HG02884 (cell line): ENCODE measurements at regions not wholly inside any gene's neighbourhood (a gene's known extent, or its start where the extent isn't known, plus 50 kb on each side); places are given as distances from the start of the nearest gene placed in this dataset.
"Not testable (repeated sequence)": the region's sequence is repeated elsewhere in the genome, so short reads cannot be mapped to it uniquely, and the experiment has no call there.

Experiments used
- ATAC-seq: cut with Tn5 transposase; IDR thresholded peaks from one replicate; pipeline ENCODE4 v1.9.1; 2021; ENCODE audit warnings: mild to moderate bottlenecking, moderate library complexity; ENCODE audit not compliant: unreplicated experiment

DNA sequence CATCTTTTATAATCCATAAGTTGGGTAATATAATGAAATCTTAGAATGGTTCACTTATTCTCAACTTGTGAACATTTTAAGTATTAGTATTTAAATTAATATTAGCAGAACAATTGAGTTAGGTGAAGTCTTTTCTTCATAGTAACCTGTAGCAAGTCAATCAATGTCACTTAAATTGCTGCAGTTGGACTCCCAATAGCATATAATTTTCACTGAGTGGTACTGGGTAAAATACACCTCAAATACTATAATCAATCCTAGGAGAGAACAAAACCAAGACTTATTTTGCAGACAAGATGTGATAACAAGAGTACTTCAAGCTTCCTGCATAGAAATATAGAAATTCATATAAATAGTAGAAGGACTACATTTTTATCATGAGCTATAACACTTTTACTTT lies 677.9 kb upstream of the LRRN3 start:
- ATAC-seq: no peak

GRCh38 chr7:110417611-110418010 lies 673.3 kb upstream of the LRRN3 start:
- ATAC-seq: no peak

DNA sequence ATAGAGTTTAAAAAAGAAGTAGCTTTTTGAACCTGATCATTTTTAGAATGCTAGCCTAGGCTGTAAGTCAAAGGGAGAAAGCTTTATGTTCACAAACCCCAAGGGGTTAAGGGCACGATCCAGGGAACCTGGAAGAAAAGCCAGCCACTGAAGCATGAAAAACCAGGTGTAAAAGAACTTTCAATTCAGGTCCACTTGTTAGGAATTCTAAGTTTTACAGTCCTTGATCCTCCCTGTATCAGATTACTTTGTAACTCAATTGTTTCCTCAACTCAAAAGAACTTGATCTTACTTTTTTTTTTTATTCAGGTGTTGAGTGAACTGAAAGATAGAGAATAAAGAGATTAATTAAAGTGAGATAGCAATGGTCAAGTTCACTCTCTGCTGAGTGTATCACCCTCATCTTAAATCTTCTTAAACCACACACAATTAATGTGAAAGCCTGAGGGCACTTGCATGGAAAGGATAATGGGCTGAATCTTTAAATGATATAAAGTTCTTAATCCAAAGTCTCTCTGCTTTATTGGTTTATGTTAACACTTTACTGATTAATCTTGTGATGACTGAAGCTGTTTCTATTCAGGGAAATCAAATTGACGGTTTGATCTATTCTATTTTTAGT lies 672.2 kb upstream of the LRRN3 start:
- ATAC-seq: no peak

GRCh38 chr7:110420788-110421187 lies 670.1 kb upstream of the LRRN3 start:
- ATAC-seq: no peak

- no peak for ATAC-seq
Measured at GRCh38 chr7:110421490-110422241, 669.3 kb upstream of the LRRN3 start.

- ATAC-seq: no peak
Measured at GRCh38 chr7:110432061-110432553, 658.8 kb upstream of the LRRN3 start.

GRCh38 chr7:110438926-110439325 lies 652.0 kb upstream of the LRRN3 start:
- ATAC-seq: not testable (repeated sequence)

GRCh38 chr7:110442381-110442837 lies 648.5 kb upstream of the LRRN3 start:
- peak; percentile 75 for ATAC-seq

GRCh38 chr7:110446658-110447057 lies 644.3 kb upstream of the LRRN3 start:
- no peak for ATAC-seq

DNA sequence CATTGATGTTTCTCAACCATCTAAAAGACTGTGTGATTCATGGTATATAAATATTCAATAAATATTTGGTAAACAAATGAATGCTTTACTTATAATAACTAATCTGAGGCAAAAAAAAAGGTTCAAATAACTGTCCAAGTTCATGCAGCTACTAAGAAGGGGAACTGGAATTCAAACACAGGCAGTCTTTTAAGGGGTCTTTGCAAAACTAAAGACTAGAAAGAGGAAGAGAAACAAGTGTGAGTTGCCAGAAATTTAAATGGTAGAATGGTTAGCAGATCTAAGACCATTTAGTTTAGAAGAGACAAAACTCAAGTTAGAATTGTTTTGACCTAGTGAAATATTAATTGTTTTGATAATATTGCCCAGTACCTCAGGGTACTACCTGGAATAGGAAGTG lies 642.0 kb upstream of the LRRN3 start:
- ATAC-seq: no peak

DNA sequence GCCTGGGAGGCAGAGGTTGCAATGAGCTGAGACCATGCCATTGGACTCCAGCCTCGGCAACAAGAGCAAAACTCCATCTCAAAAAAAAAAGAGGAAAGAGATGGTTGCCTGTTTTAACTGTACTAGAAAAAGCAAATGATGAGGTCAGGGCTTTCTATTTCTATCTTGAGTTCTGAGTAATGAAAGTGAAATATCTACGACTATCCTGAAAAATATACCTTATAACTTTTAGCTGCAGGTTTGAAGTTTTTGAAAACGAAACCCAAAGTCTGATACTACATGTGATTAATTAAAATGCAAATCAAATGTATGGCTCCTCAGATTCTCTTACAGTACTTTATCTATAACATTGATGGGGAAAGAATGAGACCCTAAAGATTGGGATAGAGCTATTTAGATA lies 636.2 kb upstream of the LRRN3 start:
- ATAC-seq: no peak

DNA sequence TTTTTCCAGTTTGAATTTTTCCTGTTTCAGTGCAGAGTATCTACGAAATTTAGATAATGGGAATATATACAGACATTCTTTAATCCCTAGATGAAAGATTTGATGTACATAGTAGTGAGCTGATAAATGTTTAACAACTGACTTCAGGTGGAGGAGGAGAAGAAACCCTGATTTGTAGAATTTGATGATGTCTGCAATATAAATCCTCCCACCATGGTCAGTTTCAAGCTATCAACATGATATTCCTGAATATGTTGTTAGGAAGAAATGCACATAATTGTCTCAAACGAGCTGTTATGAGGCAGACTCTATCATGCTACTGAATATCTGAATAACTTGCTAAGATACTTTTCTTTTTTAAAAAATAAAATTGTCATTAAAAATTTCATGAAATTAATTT lies 629.3 kb upstream of the LRRN3 start:
- ATAC-seq: no peak

DNA sequence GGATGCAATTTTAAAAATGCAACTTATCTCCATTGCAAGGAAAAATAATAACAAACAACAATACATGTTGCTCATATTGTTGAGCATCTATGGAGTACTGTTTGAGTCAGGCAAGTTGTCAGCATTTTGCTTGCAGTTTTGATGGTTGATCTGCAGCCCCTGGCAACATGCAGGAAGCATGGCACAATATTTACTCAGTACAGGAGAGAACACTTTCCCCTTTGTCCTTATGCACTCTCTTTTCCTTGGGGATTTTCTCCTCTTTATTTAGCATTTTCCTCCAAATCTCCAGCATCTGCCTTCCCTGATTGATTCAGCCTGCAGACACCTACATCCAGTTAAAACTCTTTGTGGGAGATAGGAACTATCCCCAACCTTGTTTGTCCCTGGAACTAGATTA lies 620.5 kb upstream of the LRRN3 start:
- ATAC-seq: no peak

DNA sequence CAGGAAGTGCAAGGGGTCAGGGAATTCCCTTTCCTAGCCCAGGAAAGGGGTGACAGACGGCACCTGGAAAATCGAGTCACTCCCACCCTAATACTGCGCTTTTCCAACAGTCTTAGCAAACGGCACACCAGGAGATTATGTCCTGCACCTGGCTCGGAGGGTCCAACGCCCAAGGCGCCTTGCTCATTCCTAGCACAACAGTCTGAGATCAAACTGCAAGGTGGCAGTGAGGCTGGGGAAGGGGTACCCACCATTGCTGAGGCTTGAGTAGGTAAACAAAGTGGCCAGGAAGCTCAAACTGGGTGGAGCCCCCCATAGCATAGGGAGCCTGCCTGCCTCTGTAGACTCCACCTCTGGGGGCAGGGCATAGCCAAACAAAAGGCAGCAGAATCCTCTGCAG lies 618.5 kb upstream of the LRRN3 start:
- ATAC-seq: not testable (repeated sequence)

DNA sequence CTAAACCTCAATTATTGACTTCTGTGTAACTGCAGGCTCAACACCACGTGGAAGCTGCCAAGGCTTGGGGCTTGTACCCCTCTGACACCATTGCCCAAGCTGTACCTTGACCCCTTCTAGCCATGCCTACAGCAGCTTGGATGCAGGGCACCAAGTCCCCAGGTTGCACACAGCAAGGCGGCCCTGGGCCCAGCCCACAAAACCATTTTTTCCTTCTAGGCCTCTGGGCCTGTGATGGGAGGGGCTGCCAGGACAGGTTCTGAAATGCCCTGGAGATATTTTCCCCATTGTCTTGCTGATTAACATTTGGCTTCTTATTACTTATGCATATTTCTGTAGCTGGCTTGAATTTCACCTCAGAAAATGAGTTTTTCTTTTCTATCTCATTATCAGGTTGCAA lies 610.0 kb upstream of the LRRN3 start:
- no peak for ATAC-seq

DNA sequence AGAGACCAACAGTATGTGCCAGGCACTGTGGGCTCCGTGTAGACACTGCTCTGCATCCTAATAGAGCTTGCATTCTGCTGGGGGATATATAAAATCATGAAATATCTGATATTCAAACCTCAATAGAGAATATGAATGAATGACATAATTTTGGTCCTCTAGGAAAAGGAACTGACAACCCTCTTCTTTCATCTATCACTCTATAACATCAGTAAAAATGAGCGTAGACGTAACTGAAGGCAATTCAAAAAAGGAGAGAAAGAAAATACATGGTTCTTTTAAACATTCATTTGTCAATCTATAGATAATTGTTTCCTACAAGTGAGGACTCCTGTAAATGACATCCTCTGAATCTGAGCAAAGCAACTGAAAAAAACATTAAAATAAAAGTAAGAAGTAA lies 607.4 kb upstream of the LRRN3 start:
- ATAC-seq: no peak

- ATAC-seq: no peak
Measured at GRCh38 chr7:110484356-110484755, 606.6 kb upstream of the LRRN3 start.

DNA sequence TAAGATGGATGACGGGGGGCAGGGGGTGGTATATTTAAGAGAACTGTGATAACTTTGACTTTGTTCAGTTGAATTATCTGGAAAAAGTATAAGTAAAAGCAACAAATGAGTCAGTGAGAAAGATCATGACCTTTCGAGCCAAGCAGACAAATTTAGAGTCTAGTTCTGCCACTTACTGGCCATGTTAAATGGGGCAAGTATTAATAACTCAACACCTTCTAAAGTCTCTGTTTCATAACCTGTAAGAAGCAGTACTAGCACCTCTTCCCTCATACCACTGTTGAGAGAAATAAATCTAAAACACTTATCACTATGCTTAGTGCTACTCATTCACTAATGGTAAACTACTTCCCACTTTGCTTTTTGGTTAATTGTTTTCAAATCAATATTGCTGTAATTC lies 604.4 kb upstream of the LRRN3 start:
- no peak for ATAC-seq

DNA sequence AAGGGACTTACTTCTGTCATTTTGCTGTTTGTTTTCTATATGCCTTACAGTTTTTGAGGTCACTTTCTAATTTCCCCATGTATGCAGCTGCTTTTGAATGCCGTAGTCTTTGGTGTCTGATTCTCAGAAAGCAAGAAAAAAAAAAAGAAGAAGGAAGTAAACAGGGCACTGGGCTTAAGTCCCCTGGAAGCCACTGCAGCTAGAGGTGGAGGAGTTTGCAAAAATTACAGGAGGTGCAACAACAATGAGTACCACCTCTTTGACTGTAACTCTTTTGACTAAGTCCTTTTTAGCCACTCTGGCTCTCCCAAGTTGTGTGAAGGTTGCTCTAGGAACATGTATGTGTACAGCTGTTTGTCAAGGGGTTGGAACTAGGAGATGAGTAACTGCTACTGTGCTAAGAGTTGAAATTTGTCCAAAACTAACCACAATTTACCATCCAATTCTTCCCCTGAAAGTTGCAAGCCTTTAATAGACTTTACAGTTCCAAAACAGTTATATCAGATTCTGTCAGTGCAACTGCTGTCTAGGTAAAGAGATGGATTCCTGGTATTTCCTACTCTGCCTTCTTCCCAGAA lies 588.0 kb upstream of the LRRN3 start:
- no peak for ATAC-seq

GRCh38 chr7:110507369-110507768 lies 583.6 kb upstream of the LRRN3 start:
- ATAC-seq: no peak

DNA sequence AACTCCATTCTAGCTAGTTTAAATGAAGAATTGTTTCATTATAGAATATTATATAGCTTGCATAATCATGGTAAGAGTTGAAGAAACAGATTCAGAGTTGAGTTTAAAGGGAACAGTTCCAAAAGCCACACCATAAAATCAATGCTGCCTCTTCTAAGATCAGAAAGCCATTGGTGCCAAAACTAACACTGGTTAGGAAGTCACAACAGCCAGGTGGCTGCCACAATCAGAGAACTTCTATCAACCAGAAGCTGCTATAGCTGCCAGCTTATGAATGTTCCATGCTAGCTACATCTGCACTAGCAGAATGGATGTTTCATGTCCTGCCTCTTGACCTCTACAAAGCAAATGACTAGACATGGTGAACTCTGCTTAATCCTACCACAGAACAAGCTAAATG lies 583.1 kb upstream of the LRRN3 start:
- ATAC-seq: no peak

- ATAC-seq: not testable (repeated sequence)
Measured at GRCh38 chr7:110514975-110515551, 575.9 kb upstream of the LRRN3 start.
